Lower leg skin (tissue), 3 donors: ENCODE measurements at regions not wholly inside any gene's neighbourhood (a gene's known extent, or its start where the extent isn't known, plus 50 kb on each side); places are given as distances from the start of the nearest gene placed in this dataset.

ENCODE experiments used
- POLR2A ChIP-seq, 2 donors: fragments of 450-650 bp; IDR thresholded peaks; one replicate each; pipeline ENCODE4 v1.6.1; 2016 to 2017; ENCODE audit warnings: antibody characterized with exemption in 2 of 2, mild to moderate bottlenecking in 1 of 2, moderate library complexity in 1 of 2
- TF ChIP-seq, protein P1 (sequence below), 3 donors: fragments of 450-650 bp; IDR thresholded peaks; one replicate each; pipeline ENCODE4 v1.5.1; 2016; ENCODE audit warnings: antibody characterized with exemption in 3 of 3, mild to moderate bottlenecking in 3 of 3, moderate library complexity in 2 of 3

DNA sequence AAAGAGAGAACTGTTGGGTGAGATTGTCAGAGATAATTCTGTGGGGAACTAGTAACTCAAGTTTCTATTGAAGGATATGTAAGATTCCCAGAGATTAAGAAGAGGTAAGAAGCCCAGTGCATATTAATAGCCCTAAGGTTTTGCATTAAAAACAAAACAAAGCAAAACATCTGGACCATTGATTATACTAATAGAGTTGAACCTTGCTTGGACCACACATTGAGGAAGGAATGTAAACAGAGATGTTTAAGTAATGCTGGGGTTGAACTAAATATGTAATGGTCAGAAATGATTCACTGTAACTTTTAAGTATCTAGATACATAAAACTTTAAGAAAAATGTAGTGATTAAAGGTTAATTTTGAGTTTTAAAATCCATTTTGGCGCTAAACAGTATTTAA lies 1770.0 kb downstream of the PCDH9 start:
- TF ChIP-seq, protein P1, sequence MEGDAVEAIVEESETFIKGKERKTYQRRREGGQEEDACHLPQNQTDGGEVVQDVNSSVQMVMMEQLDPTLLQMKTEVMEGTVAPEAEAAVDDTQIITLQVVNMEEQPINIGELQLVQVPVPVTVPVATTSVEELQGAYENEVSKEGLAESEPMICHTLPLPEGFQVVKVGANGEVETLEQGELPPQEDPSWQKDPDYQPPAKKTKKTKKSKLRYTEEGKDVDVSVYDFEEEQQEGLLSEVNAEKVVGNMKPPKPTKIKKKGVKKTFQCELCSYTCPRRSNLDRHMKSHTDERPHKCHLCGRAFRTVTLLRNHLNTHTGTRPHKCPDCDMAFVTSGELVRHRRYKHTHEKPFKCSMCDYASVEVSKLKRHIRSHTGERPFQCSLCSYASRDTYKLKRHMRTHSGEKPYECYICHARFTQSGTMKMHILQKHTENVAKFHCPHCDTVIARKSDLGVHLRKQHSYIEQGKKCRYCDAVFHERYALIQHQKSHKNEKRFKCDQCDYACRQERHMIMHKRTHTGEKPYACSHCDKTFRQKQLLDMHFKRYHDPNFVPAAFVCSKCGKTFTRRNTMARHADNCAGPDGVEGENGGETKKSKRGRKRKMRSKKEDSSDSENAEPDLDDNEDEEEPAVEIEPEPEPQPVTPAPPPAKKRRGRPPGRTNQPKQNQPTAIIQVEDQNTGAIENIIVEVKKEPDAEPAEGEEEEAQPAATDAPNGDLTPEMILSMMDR (IDR thresholded peaks at IDR 0.05) = no peak
- TF ChIP-seq POLR2A (IDR thresholded peaks at IDR 0.05) = no peak
